OCI-LY3 (cell line): ENCODE measurements at regions not wholly inside any gene's neighbourhood (a gene's known extent, or its start where the extent isn't known, plus 50 kb on each side); places are given as distances from the start of the nearest gene placed in this dataset.

Experiments
- H2AFZ ChIP-seq: fragments of 200-600, 300-600 bp; shearing (Covaris generic); 2 replicates; pipeline ENCODE4 v1.6.0; 2014; ENCODE audit warnings: antibody characterized with exemption, low read depth, low read length
- H3K27ac ChIP-seq: fragments of 200-600, 300-600 bp; sonication (generic); 2 replicates; pipeline ENCODE4 v1.5.1; 2014; ENCODE audit warnings: mild to moderate bottlenecking, low read length, moderate library complexity, mixed read lengths
- H3K27me3 ChIP-seq: fragments of 200-600, 300-600 bp; sonication (generic); 2 replicates; pipeline ENCODE4 v1.6.1; 2014; ENCODE audit warnings: low read depth, low read length, mixed read lengths
- H3K36me3 ChIP-seq: fragments of 200-600, 300-600 bp; sonication (generic); replicated peaks from 2 replicates; pipeline ENCODE3; 2014; ENCODE audit warnings: low read depth, low read length, mixed read lengths
- H3K4me1 ChIP-seq: fragments of 300-600, 200-600 bp; sonication (generic); 2 replicates; pipeline ENCODE4 v1.6.1; 2014; ENCODE audit warnings: low read length, mixed read lengths
- H3K4me2 ChIP-seq: fragments of 200-600, 300-600 bp; sonication (generic); 2 replicates; pipeline ENCODE4 v1.6.1; 2014; ENCODE audit warnings: low read length, mixed read lengths
- H3K4me3 ChIP-seq: fragments of 300-600, 200-600 bp; sonication (generic); 2 replicates; pipeline ENCODE4 v1.5.1; 2014; ENCODE audit warnings: antibody characterized with exemption, mild to moderate bottlenecking, low read length, moderate library complexity
- H3K79me2 ChIP-seq: fragments of 300-600, 200-600 bp; shearing (Covaris generic); 2 replicates; pipeline ENCODE4 v1.6.1; 2014; ENCODE audit warnings: mild to moderate bottlenecking, low read length, mixed read lengths
- H3K9ac ChIP-seq: fragments of 300-600, 200-600 bp; shearing (Covaris generic); 2 replicates; pipeline ENCODE4 v1.6.0; 2014; ENCODE audit warnings: mild to moderate bottlenecking, low read length, moderate library complexity
- H3K9me3 ChIP-seq: fragments of 200-600, 300-600 bp; shearing (Covaris generic); 2 replicates; pipeline ENCODE4 v1.6.1; 2014; ENCODE audit warnings: low read length, mixed read lengths; ENCODE audit not compliant: insufficient read depth
- H4K20me1 ChIP-seq: fragments of 200-600, 300-600 bp; sonication (generic); 2 replicates; pipeline ENCODE4 v1.6.1; 2016; ENCODE audit warnings: low read length, mixed read lengths; ENCODE audit not compliant: insufficient read depth
- EZH2phosphoT487 ChIP-seq: fragments of 200-600 bp; shearing (Covaris generic); IDR thresholded peaks from 2 replicates; pipeline ENCODE4 v1.6.1; 2018; ENCODE audit warnings: antibody characterized with exemption, mixed run types, low read depth
- TF ChIP-seq, protein P1 (sequence below): fragments of 200-600, 300-600 bp; sonication (generic); IDR thresholded peaks from 2 replicates; pipeline ENCODE4 v1.5.1; 2014; ENCODE audit warnings: antibody characterized with exemption, low read length, low read depth

GRCh38 chr12:125684968-125685790, 619.9 kb downstream of the AACS start:
- H3K27ac ChIP-seq, result no peak overlapping the region
- H3K79me2 ChIP-seq, result no peaks in the 10 kb centered on the region
- H3K9ac ChIP-seq, result no peak overlapping the region

DNA sequence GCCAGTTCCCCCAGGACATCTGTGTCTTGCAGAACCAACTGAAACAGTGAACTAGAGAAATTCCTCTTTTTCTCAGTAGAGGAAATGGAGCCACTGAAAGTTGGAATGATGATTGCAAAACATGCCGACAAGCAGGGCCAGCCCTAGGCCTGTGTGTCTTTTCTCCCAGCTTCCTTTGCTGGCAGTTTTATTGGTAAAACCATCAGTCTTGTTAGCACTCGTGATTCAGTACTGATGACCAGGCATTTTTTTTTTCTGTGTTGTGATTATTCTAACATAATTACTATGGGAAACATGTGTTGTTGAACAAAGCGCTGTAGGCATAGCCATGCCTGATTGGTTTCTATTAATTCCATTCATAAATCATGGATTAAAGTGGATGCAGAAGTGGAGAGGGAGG, 620.7 kb downstream of the AACS start:
- Histone ChIP-seq H3K27me3 (no peaks in the 10 kb centered on the region), H3K4me1 (no peaks in the 10 kb centered on the region)

More at GRCh38 chr12:125684968-125685790, 619.9 kb downstream of the AACS start:
- Histone ChIP-seq H3K36me3 (no peaks in the 10 kb centered on the region), H3K4me2 (no peak overlapping the region), H3K27me3 (no peaks in the 10 kb centered on the region), H3K4me1 (no peaks in the 10 kb centered on the region), H4K20me1 (no peaks in the 10 kb centered on the region), H3K4me3 (no peak overlapping the region), H2AFZ (no peak overlapping the region), H3K9me3 (no peaks in the 10 kb centered on the region)
- TF ChIP-seq, protein P1, sequence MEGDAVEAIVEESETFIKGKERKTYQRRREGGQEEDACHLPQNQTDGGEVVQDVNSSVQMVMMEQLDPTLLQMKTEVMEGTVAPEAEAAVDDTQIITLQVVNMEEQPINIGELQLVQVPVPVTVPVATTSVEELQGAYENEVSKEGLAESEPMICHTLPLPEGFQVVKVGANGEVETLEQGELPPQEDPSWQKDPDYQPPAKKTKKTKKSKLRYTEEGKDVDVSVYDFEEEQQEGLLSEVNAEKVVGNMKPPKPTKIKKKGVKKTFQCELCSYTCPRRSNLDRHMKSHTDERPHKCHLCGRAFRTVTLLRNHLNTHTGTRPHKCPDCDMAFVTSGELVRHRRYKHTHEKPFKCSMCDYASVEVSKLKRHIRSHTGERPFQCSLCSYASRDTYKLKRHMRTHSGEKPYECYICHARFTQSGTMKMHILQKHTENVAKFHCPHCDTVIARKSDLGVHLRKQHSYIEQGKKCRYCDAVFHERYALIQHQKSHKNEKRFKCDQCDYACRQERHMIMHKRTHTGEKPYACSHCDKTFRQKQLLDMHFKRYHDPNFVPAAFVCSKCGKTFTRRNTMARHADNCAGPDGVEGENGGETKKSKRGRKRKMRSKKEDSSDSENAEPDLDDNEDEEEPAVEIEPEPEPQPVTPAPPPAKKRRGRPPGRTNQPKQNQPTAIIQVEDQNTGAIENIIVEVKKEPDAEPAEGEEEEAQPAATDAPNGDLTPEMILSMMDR, result no peak
- no peak for TF ChIP-seq EZH2phosphoT487

DNA sequence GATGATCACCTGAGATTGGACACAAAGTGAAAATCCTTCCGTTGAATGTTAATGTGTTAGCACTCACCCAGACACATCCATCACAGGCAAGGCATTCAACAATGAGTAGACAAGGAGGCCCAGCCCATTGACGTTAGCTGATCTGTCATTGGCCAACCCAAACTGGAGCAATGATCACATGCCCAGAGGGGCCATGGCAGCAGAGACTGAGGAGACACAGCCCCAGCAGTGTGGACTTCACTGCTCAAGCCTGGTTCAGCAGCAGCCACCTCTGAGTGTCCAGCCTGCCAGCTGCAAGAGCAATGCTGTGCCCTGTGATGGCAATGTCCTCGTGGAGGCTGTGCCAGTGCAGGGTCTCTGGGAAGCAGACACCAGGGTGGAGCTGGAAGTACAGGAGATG, 622.2 kb downstream of the AACS start:
- H4K20me1 ChIP-seq, result no peaks in the 10 kb centered on the region
- H3K4me1 ChIP-seq, result no peaks in the 10 kb centered on the region
- no peaks in the 10 kb centered on the region for H3K27me3 ChIP-seq
- H3K36me3 ChIP-seq, result no peaks in the 10 kb centered on the region
- no peak overlapping the region for H3K9ac ChIP-seq
- no peaks in the 10 kb centered on the region for H3K79me2 ChIP-seq
- H3K4me2 ChIP-seq, result no peak overlapping the region
- H3K9me3 ChIP-seq, result no peaks in the 10 kb centered on the region
- TF ChIP-seq EZH2phosphoT487, result no peak
- TF ChIP-seq, protein P1, result no peak
- no peak overlapping the region for H3K27ac ChIP-seq
- no peak overlapping the region for H2AFZ ChIP-seq
- no peak overlapping the region for H3K4me3 ChIP-seq

More for the DNA sequence above, 620.7 kb downstream of the AACS start:
- no peak overlapping the region for H3K4me3 ChIP-seq
- H3K79me2 ChIP-seq, result no peaks in the 10 kb centered on the region
- H4K20me1 ChIP-seq, result no peaks in the 10 kb centered on the region
- TF ChIP-seq, protein P1, result no peak
- no peak for TF ChIP-seq EZH2phosphoT487
- H3K4me2 ChIP-seq, result no peak overlapping the region
- no peaks in the 10 kb centered on the region for H3K36me3 ChIP-seq
- no peak overlapping the region for H3K27ac ChIP-seq
- no peaks in the 10 kb centered on the region for H3K9me3 ChIP-seq
- no peak overlapping the region for H3K9ac ChIP-seq
- H2AFZ ChIP-seq, result no peak overlapping the region

- Histone ChIP-seq H3K4me1 (no peaks in the 10 kb centered on the region), H3K27me3 (no peaks in the 10 kb centered on the region), H3K36me3 (no peaks in the 10 kb centered on the region), H3K79me2 (no peaks in the 10 kb centered on the region), H3K27ac (no peak overlapping the region), H3K4me2 (no peak overlapping the region), H3K4me3 (no peak overlapping the region), H2AFZ (no peak overlapping the region), H3K9ac (no peak overlapping the region), H3K9me3 (no peaks in the 10 kb centered on the region), H4K20me1 (no peaks in the 10 kb centered on the region)
- TF ChIP-seq, protein P1, result no peak
- TF ChIP-seq EZH2phosphoT487, result no peak
These were observed 622.6 kb downstream of the AACS start for GRCh38 chr12:125687820-125688219.
